ENCODE measurements at regions not wholly inside any gene's neighbourhood (a gene's known extent, or its start where the extent isn't known, plus 50 kb on each side); places are given as distances from the start of the nearest gene placed in this dataset.

GRCh38 chr5:28400076-28400475, 1361.7 kb upstream of the CDH9 start:
- Histone ChIP-seq H3K9me3 (no peaks in the 10 kb centered on the region), H4K20me1 (ENCODE audit: insufficient read depth) (no peaks in the 10 kb centered on the region), H3K4me3 (ENCODE audit: low read depth in 2 of 2, low read length in 1 of 2) (no peak overlapping the region), H3K4me2 (no peak overlapping the region), H3K9ac (no peak overlapping the region), H3K9me2 (no peaks in the 10 kb centered on the region), H2AFZ (ENCODE audit: low read depth) (no peak overlapping the region), H3K79me2 (ENCODE audit: insufficient read depth) (no peaks in the 10 kb centered on the region), H3F3A (replicated peaks; ENCODE audit: insufficient read depth) (no peaks in the 10 kb centered on the region), H3K27ac (ENCODE audit: low read depth in 2 of 2, low read length in 1 of 2) (no peak overlapping the region), H3K4me1 (ENCODE audit: control insufficient read depth in 1 of 2, insufficient read depth in 2 of 2, low read depth in 1 of 2, low read length in 1 of 2) (no peaks in the 10 kb centered on the region; a peak in 1 of 4 replicates), H3K27me3 (ENCODE audit: insufficient read depth) (no peaks in the 10 kb centered on the region), H3K36me3 (replicated peaks in 1 of 2; ENCODE audit: control insufficient read depth in 1 of 2, insufficient read depth in 2 of 2, low read length in 1 of 2) (no peaks in the 10 kb centered on the region)
- DNase-seq, result no peak
- TF ChIP-seq USF1 (IDR thresholded peaks at IDR 0.05; ENCODE audit: borderline replicate concordance, low read depth) (no peak), PBX3 (IDR thresholded peaks at IDR 0.05) (no peak), ELF1 (IDR thresholded peaks at IDR 0.05) (no peak), IRF3 (IDR thresholded peaks at IDR 0.05; ENCODE audit: low read depth, low read length) (no peak), FOXJ3 (CRISPR knock-in tag; IDR thresholded peaks at IDR 0.05) (no peak), MAX (IDR thresholded peaks at IDR 0.05; ENCODE audit: low read depth) (no peak), YY1 (IDR thresholded peaks at IDR 0.05; ENCODE audit: low read depth) (no peak), SIN3A (IDR thresholded peaks at IDR 0.05; ENCODE audit: borderline replicate concordance, low read depth, low read length) (no peak), GATA2 (CRISPR knock-in tag; IDR thresholded peaks at IDR 0.05) (no peak), EP300 (IDR thresholded peaks at IDR 0.05; ENCODE audit: borderline replicate concordance in 1 of 2, low read depth in 1 of 2, low read length in 1 of 2) (no peak), RAD21 (IDR thresholded peaks at IDR 0.05; ENCODE audit: low read length) (no peak), TCF12 (IDR thresholded peaks at IDR 0.05) (no peak), SMC3 (IDR thresholded peaks at IDR 0.05; ENCODE audit: low read depth, low read length) (no peak), FOSL2 (IDR thresholded peaks at IDR 0.05; ENCODE audit: borderline replicate concordance, low read depth) (no peak), MEF2A (IDR thresholded peaks at IDR 0.05; ENCODE audit: borderline replicate concordance, low read depth) (no peak)
- 57% methylated on average over 2 of the region's 2 CpGs for WGBS (ENCODE audit: low lambda C conversion rate)
- POLR2A ChIA-PET, result no interaction called here
- CTCF ChIA-PET, result no interaction called here

- no peak for DNase-seq
- ChIA-PET CTCF (no interaction called here), POLR2A (no interaction called here)
- Histone ChIP-seq H3F3A (replicated peaks; ENCODE audit: insufficient read depth) (no peaks in the 10 kb centered on the region), H3K27me3 (ENCODE audit: insufficient read depth) (no peaks in the 10 kb centered on the region), H2AFZ (ENCODE audit: low read depth) (no peak overlapping the region), H3K4me3 (ENCODE audit: low read depth in 2 of 2, low read length in 1 of 2) (no peak overlapping the region), H3K27ac (ENCODE audit: low read depth in 2 of 2, low read length in 1 of 2) (no peak overlapping the region), H4K20me1 (ENCODE audit: insufficient read depth) (no peaks in the 10 kb centered on the region), H3K4me1 (ENCODE audit: control insufficient read depth in 1 of 2, insufficient read depth in 2 of 2, low read depth in 1 of 2, low read length in 1 of 2) (no peaks in the 10 kb centered on the region; a peak in 1 of 4 replicates), H3K4me2 (no peak overlapping the region), H3K9ac (no peak overlapping the region), H3K36me3 (replicated peaks in 1 of 2; ENCODE audit: control insufficient read depth in 1 of 2, insufficient read depth in 2 of 2, low read length in 1 of 2) (no peaks in the 10 kb centered on the region), H3K9me3 (no peaks in the 10 kb centered on the region), H3K79me2 (ENCODE audit: insufficient read depth) (no peaks in the 10 kb centered on the region), H3K9me2 (no peaks in the 10 kb centered on the region)
- TF ChIP-seq POLR2AphosphoS5 (IDR thresholded peaks at IDR 0.05; ENCODE audit: low read depth, low read length), result no peak
- TF ChIP-seq IRF3 (IDR thresholded peaks at IDR 0.05; ENCODE audit: low read depth, low read length), result no peak
- no peak for TF ChIP-seq SMC3 (IDR thresholded peaks at IDR 0.05; ENCODE audit: low read depth, low read length)
Measured at GRCh38 chr5:28399211-28399610, 1360.8 kb upstream of the CDH9 start.

Measured in SK-N-SH (cell line).